Neural progenitor cell (in vitro differentiated cells): ENCODE measurements at regions not wholly inside any gene's neighbourhood (a gene's known extent, or its start where the extent isn't known, plus 50 kb on each side); places are given as distances from the start of the nearest gene placed in this dataset.

Experiments
- EZH2 ChIP-seq: fragments of 200-600 bp; sonication (generic); IDR thresholded peaks from 2 replicates; pipeline ENCODE4 v1.6.1; 2017; ENCODE audit warnings: antibody characterized with exemption, mild to moderate bottlenecking, moderate library complexity
- EZH2phosphoT487 ChIP-seq: fragments of 200-600 bp; sonication (generic); IDR thresholded peaks from 2 replicates; pipeline ENCODE4 v1.6.1; 2017; ENCODE audit warnings: antibody characterized with exemption
- TF ChIP-seq, protein P1 (sequence below): fragments of 200-600 bp; sonication (generic); IDR thresholded peaks from 2 replicates; pipeline ENCODE4 v1.5.1; 2017; ENCODE audit warnings: antibody characterized with exemption, mild to moderate bottlenecking

DNA sequence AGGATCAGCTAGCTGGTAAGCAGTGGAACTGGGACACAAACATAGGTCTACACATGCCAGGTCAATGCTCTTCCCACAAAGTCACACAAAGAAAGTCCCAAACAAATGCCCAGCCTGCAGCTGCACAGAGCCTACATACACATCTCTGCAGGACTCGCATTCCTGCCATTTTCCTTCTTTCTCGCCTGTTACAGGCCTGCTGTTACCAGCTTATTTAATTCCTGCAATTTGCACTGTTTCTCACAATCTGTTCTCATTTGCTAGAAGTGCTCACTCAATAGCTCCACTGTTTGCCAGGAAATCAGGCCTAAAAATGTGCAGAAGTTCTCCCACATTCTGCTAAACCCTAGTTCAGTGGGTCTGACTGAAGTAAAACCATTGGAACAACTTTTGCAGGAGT, 362.6 kb upstream of the C1orf87 start:
- TF ChIP-seq, protein P1, sequence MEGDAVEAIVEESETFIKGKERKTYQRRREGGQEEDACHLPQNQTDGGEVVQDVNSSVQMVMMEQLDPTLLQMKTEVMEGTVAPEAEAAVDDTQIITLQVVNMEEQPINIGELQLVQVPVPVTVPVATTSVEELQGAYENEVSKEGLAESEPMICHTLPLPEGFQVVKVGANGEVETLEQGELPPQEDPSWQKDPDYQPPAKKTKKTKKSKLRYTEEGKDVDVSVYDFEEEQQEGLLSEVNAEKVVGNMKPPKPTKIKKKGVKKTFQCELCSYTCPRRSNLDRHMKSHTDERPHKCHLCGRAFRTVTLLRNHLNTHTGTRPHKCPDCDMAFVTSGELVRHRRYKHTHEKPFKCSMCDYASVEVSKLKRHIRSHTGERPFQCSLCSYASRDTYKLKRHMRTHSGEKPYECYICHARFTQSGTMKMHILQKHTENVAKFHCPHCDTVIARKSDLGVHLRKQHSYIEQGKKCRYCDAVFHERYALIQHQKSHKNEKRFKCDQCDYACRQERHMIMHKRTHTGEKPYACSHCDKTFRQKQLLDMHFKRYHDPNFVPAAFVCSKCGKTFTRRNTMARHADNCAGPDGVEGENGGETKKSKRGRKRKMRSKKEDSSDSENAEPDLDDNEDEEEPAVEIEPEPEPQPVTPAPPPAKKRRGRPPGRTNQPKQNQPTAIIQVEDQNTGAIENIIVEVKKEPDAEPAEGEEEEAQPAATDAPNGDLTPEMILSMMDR = no peak
- no peak for TF ChIP-seq EZH2phosphoT487
- no peak for TF ChIP-seq EZH2
